ENCODE measurements at regions not wholly inside any gene's neighbourhood (a gene's known extent, or its start where the extent isn't known, plus 50 kb on each side); places are given as distances from the start of the nearest gene placed in this dataset.

DNA sequence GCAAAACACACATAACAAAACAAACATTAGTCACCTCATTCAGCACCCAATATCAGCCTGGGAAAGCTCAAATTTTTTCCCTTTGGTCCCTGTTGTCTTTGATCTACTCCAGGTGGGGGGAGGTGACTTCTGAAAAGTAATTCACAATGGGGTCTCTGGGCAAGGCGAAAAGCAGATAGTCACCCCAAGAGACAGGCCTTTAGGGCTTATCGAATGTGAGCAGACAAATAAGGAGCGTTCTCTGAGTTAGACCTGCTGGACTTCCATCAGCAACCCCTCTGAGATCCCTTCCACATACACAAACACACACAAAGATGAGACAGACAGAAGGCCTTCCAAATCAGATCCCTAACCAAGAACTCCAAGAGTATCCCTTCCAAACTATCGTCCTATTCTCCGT, 171.0 kb upstream of the SMAD3 start:
- dilution Hi-C loops (cut with HindIII; ENCODE audit: low sequenced_read_pairs, unreplicated experiment) = no loop called here

More for the DNA sequence above, 171.0 kb upstream of the SMAD3 start:
- Histone ChIP-seq H2BK20ac (ENCODE audit: low read depth, low read length) (no peak overlapping the region), H4K8ac (ENCODE audit: low read depth in 2 of 2, low read length in 2 of 2) (no peak overlapping the region), H3K14ac (replicated peaks; ENCODE audit: low read depth, low read length) (no peak overlapping the region), H3K9me3 (ENCODE audit: control insufficient read depth, insufficient read depth, low read length) (no peaks in the 10 kb centered on the region), H2BK15ac (ENCODE audit: low read depth, low read length) (no peak overlapping the region), H3K4me2 (ENCODE audit: low read depth, low read length) (no peak overlapping the region), H4K5ac (ENCODE audit: low read depth, low read length) (no peak overlapping the region), H3K4ac (ENCODE audit: low read depth, low read length) (no peak overlapping the region), H2BK120ac (ENCODE audit: low read depth, low read length) (no peak overlapping the region), H2AFZ (replicated peaks; ENCODE audit: low read length, poor library complexity) (no peak overlapping the region), H3K36me3 (ENCODE audit: control insufficient read depth, insufficient read depth, low read length) (no peaks in the 10 kb centered on the region), H2AK5ac (ENCODE audit: low read depth, low read length) (no peak overlapping the region), H4K91ac (ENCODE audit: insufficient read depth, low read depth, low read length) (no peak overlapping the region), H2AK9ac (replicated peaks; ENCODE audit: low read depth, low read length, poor library complexity) (no peak overlapping the region), H4K20me1 (ENCODE audit: insufficient read depth, low read length) (no peaks in the 10 kb centered on the region), H3K27ac (ENCODE audit: insufficient read depth, low read length) (no peak overlapping the region), H3K79me1 (ENCODE audit: low read depth in 1 of 2, low read length in 2 of 2) (no peaks in the 10 kb centered on the region), H3K9me1 (ENCODE audit: insufficient read depth, low read length) (no peaks in the 10 kb centered on the region; the same call in 1 of the 2 replicates), H2BK5ac (ENCODE audit: low read depth, low read length, poor library complexity, severe bottlenecking) (no peak overlapping the region), H3K23ac (ENCODE audit: low read depth, low read length) (no peak overlapping the region), H3K4me1 (ENCODE audit: control insufficient read depth, insufficient read depth, low read length) (no peaks in the 10 kb centered on the region; the same call in 1 of the 2 replicates), H3K9ac (ENCODE audit: low read depth, low read length) (no peak overlapping the region), H3K27me3 (ENCODE audit: control insufficient read depth, insufficient read depth, low read length) (no peaks in the 10 kb centered on the region), H3K56ac (ENCODE audit: extremely low read depth, insufficient read depth, low read length) (no peak overlapping the region), H3K4me3 (ENCODE audit: insufficient read depth, low read depth, low read length) (no peak overlapping the region), H3K18ac (ENCODE audit: low read depth, low read length) (no peak overlapping the region)
- POLR2A ChIA-PET (ENCODE audit: unreplicated experiment) = no interaction called here
- CTCF ChIA-PET = no interaction called here
- in situ Hi-C loops (cut with MboI; ENCODE audit: low sequenced_read_pairs) (no loop called here), intact Hi-C loops (cut with micrococcal nuclease) (no loop called here)
- ATAC-seq (ENCODE audit: low read depth) (no peak), DNase-seq (no peak)
- BruUV-seq (replicated peaks) = no TSS peak
- TF ChIP-seq, protein P1, sequence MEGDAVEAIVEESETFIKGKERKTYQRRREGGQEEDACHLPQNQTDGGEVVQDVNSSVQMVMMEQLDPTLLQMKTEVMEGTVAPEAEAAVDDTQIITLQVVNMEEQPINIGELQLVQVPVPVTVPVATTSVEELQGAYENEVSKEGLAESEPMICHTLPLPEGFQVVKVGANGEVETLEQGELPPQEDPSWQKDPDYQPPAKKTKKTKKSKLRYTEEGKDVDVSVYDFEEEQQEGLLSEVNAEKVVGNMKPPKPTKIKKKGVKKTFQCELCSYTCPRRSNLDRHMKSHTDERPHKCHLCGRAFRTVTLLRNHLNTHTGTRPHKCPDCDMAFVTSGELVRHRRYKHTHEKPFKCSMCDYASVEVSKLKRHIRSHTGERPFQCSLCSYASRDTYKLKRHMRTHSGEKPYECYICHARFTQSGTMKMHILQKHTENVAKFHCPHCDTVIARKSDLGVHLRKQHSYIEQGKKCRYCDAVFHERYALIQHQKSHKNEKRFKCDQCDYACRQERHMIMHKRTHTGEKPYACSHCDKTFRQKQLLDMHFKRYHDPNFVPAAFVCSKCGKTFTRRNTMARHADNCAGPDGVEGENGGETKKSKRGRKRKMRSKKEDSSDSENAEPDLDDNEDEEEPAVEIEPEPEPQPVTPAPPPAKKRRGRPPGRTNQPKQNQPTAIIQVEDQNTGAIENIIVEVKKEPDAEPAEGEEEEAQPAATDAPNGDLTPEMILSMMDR (conservative IDR thresholded peaks at IDR 0.05; ENCODE audit: low read depth, low read length) = no peak
- no peak for TF ChIP-seq POLR2A (IDR thresholded peaks at IDR 0.05; ENCODE audit: low read depth, low read length)
- no peak for TF ChIP-seq SMC3 (IDR thresholded peaks at IDR 0.05; ENCODE audit: low read depth, low read length)
- TF ChIP-seq, protein P2, sequence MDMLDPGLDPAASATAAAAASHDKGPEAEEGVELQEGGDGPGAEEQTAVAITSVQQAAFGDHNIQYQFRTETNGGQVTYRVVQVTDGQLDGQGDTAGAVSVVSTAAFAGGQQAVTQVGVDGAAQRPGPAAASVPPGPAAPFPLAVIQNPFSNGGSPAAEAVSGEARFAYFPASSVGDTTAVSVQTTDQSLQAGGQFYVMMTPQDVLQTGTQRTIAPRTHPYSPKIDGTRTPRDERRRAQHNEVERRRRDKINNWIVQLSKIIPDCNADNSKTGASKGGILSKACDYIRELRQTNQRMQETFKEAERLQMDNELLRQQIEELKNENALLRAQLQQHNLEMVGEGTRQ (IDR thresholded peaks at IDR 0.05; ENCODE audit: low read depth, low read length) = no peak
- TF ChIP-seq NFE2L2 (IDR thresholded peaks at IDR 0.05; ENCODE audit: low read depth, low read length) = no peak
- WGBS, 2 experiments (ENCODE audit: extremely low coverage in 2 of 2, insufficient read length in 1 of 2) = 100% methylated on average over 4 of the region's 5 CpGs; no CpG with 5 or more reads in 1 of the 2 experiments
